GM06990 (cell line): ENCODE measurements at regions not wholly inside any gene's neighbourhood (a gene's known extent, or its start where the extent isn't known, plus 50 kb on each side); places are given as distances from the start of the nearest gene placed in this dataset.
A peak's percentile ranks its signal among the peaks of the same experiment; 100 is the strongest.

Source experiments
- DNase-seq: peaks from one replicate; pipeline ENCODE4 v3.0.0-alpha.2; 2011; ENCODE audit not compliant: insufficient read length; ENCODE audit errors: extremely low read depth
- H3K27me3 ChIP-seq: replicated peaks from 2 replicates; pipeline ENCODE4 v1.6.0; 2011; ENCODE audit warnings: low read length; ENCODE audit not compliant: control insufficient read depth, insufficient read depth
- H3K36me3 ChIP-seq: 2 replicates; pipeline ENCODE4 v1.5.1; 2011; ENCODE audit warnings: low read length; ENCODE audit not compliant: control insufficient read depth, insufficient read depth
- H3K4me3 ChIP-seq: replicated peaks from 2 replicates; pipeline ENCODE4 v1.5.1; 2011; ENCODE audit warnings: low read depth, mild to moderate bottlenecking, control low read depth, low read length
- CTCF ChIP-seq: IDR thresholded peaks from 2 replicates; pipeline ENCODE4 v1.5.1; 2011; ENCODE audit warnings: low read length, control low read depth, mild to moderate bottlenecking, inconsistent platforms; ENCODE audit not compliant: insufficient read depth, poor library complexity, severe bottlenecking

GRCh38 chr11:104830508-104830907 is 67.8 kb downstream of the CASP12 start:
- H3K4me3 ChIP-seq, result no peak overlapping the region
- no peaks in the 10 kb centered on the region for H3K36me3 ChIP-seq
- no peak for TF ChIP-seq CTCF
- DNase-seq, result no peak
- no peaks in the 10 kb centered on the region for H3K27me3 ChIP-seq

GRCh38 chr11:104830080-104830479 is 68.2 kb downstream of the CASP12 start:
- Histone ChIP-seq H3K36me3 (no peaks in the 10 kb centered on the region), H3K4me3 (no peak overlapping the region), H3K27me3 (no peaks in the 10 kb centered on the region)
- TF ChIP-seq CTCF, result no peak
- no peak for DNase-seq

GRCh38 chr11:104826772-104827171 is 71.5 kb downstream of the CASP12 start:
- no peak overlapping the region for H3K4me3 ChIP-seq
- no peak for DNase-seq
- H3K36me3 ChIP-seq, result no peaks in the 10 kb centered on the region
- H3K27me3 ChIP-seq, result no peaks in the 10 kb centered on the region
- TF ChIP-seq CTCF, result no peak

DNA sequence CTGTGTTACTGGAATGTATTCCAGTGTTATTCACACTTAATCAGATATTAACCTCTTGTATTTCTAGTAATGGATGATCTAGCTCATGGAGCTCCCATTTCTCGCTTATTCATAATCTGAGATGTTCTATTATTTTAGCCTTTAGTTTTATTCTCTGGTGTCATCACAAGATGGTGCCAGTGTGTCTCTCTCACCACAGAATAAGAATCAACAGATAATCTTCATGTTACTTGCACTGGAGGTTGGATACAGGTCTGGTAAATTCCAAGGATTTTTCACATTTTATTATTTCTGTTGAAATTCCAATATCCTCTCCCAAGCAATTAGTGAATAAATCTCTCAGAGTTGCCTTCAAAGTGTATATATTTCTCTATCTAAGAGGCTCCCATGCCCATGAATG is 74.6 kb downstream of the CASP12 start:
- Histone ChIP-seq H3K27me3 (no peaks in the 10 kb centered on the region), H3K36me3 (no peaks in the 10 kb centered on the region), H3K4me3 (no peak overlapping the region)
- TF ChIP-seq CTCF, result peak; percentile 14
- no peak for DNase-seq

DNA sequence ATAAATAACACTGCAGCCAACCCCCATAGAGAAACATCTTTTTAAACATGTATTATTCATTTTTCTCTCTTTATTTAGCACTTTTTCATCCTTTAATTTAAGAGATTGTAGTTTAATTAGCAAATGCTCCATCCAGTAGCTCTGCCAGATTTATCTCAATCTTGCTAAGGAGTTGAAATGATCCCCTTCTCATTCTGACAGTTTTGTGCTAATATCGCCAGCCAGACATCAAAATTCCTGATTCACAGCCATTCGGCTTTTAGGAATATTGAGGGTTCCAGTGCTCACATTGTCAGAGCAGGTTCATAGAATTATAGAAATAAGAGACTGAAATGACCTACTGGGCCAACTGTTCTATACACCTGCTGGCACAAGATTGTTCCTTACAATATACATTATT is 77.8 kb downstream of the CASP12 start:
- no peak overlapping the region for H3K4me3 ChIP-seq
- no peaks in the 10 kb centered on the region for H3K27me3 ChIP-seq
- no peak for DNase-seq
- TF ChIP-seq CTCF, result no peak
- H3K36me3 ChIP-seq, result no peaks in the 10 kb centered on the region

DNA sequence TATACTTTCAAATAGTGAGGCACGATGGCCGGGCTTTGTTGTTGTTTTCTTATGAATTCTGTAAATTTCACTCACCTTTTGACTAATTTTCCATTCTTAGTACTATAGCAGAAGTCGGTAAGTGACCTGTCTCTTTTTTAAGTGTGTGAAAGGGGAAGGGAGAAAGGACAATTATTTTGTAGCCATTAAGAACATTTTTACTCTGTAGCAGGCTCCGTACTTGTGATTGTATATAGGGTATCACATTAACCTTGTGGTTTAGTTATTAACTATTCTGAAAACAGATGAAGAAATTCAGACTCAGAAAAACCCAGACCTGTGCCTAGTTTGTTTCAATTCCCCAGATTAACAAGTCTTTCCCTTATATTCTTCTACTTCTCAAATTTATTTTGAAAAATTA is 78.7 kb downstream of the CASP12 start:
- H3K36me3 ChIP-seq, result no peaks in the 10 kb centered on the region
- TF ChIP-seq CTCF, result no peak
- DNase-seq, result no peak
- no peak overlapping the region for H3K4me3 ChIP-seq
- H3K27me3 ChIP-seq, result no peaks in the 10 kb centered on the region
